CD4-positive, CD25-positive, alpha-beta regulatory T cell (primary cell): ENCODE measurements at regions not wholly inside any gene's neighbourhood (a gene's known extent, or its start where the extent isn't known, plus 50 kb on each side); places are given as distances from the start of the nearest gene placed in this dataset.

ENCODE experiments used
- ATAC-seq, 2 donors: fragments of 150-1000 bp; cut with Tn5 transposase; one replicate each; pipeline ENCODE4 v1.10.0; 2021; ENCODE audit warnings: low read depth in 2 of 2, moderate number of reproducible peaks in 2 of 2, moderate library complexity in 1 of 2
- DNase-seq, 3 donors: peaks; one replicate each; pipeline versions ENCODE4 v3.0.0 to v3.0.0-alpha.2; 2012 to 2022; ENCODE audit warnings: mixed read lengths in 1 of 3
- H3K27ac ChIP-seq: one replicate; pipeline ENCODE4 v1.7.0; 2013; ENCODE audit warnings: mild to moderate bottlenecking, low read length; ENCODE audit not compliant: insufficient read depth, poor library complexity, severe bottlenecking
- H3K27me3 ChIP-seq: one replicate; pipeline ENCODE4 v1.7.0; 2013; ENCODE audit warnings: low read length; ENCODE audit not compliant: control insufficient read depth, insufficient read depth
- H3K36me3 ChIP-seq: one replicate; pipeline ENCODE4 v1.7.0; 2013; ENCODE audit warnings: mild to moderate bottlenecking, low read length, moderate library complexity; ENCODE audit not compliant: control insufficient read depth, insufficient read depth
- H3K4me1 ChIP-seq: 2 replicates; pipeline ENCODE4 v1.7.0; 2013; ENCODE audit warnings: mild to moderate bottlenecking, low read length; ENCODE audit not compliant: insufficient read depth, control insufficient read depth, poor library complexity, severe bottlenecking
- H3K4me3 ChIP-seq: one replicate; pipeline ENCODE4 v1.7.0; 2013; ENCODE audit warnings: low read depth, mild to moderate bottlenecking, low read length, moderate library complexity
- H3K9me3 ChIP-seq, 2 experiments: 1 replicate in 1 of 2; 2 replicates in 1 of 2; pipeline ENCODE4 v1.7.0; 2013; ENCODE audit warnings: low read length in 2 of 2, mild to moderate bottlenecking in 1 of 2, moderate library complexity in 1 of 2; ENCODE audit not compliant: control insufficient read depth in 2 of 2
- H3K27ac Mint-ChIP-seq, 3 donors: one replicate each; pipeline ENCODE4 v1.8.0; 2020 to 2022; ENCODE audit warnings: mild to moderate bottlenecking in 3 of 3, mixed read lengths in 3 of 3, moderate library complexity in 2 of 3
- H3K27me3 Mint-ChIP-seq: one replicate; pipeline ENCODE4 v1.8.0; 2022; ENCODE audit warnings: mild to moderate bottlenecking, mixed read lengths
- H3K36me3 Mint-ChIP-seq: one replicate; pipeline ENCODE4 v1.8.0; 2020; ENCODE audit warnings: mixed read lengths
- H3K4me1 Mint-ChIP-seq, 4 donors: one replicate each; pipeline ENCODE4 v1.8.0; 2020 to 2022; ENCODE audit warnings: mixed read lengths in 4 of 4, mild to moderate bottlenecking in 1 of 4
- H3K4me3 Mint-ChIP-seq, 4 donors: one replicate each; pipeline ENCODE4 v1.8.0; 2020 to 2022; ENCODE audit warnings: mild to moderate bottlenecking in 4 of 4, mixed read lengths in 4 of 4, moderate library complexity in 3 of 4
- H3K9me3 Mint-ChIP-seq, 7 donors: one replicate each; pipeline ENCODE4 v1.8.0; 2020 to 2022; ENCODE audit warnings: mixed read lengths in 7 of 7, mild to moderate bottlenecking in 3 of 7, moderate library complexity in 2 of 7

DNA sequence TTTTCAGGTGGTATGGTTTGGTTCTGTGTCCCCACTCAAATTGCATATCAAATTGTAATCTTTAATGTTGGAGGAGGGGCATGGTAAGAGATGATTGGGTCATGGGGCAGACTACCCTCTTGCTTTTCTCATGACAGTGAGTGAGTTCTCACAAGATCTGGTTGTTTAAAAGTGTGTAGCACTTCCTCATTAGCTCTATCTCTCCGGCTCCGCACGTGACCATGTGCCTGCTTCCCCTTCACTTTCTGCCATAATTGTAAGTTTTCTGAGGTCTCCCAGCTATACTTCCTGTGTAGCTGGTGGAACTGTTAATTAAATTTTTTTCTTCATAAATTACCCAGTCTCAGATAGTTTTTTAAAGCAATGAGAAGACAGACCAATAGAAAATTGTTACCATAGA is 843.2 kb downstream of the AMY1C start:
- Histone ChIP-seq H3K27ac (no peak overlapping the region), H3K9me3 (no peaks in the 10 kb centered on the region), H3K27me3 (no peaks in the 10 kb centered on the region), H3K4me1 (no peaks in the 10 kb centered on the region), H3K36me3 (no peaks in the 10 kb centered on the region), H3K4me3 (no peak overlapping the region)
- H3K4me3 Mint-ChIP-seq: no peak overlapping the region
- H3K36me3 Mint-ChIP-seq: no peaks in the 10 kb centered on the region
- H3K27me3 Mint-ChIP-seq: no peaks in the 10 kb centered on the region
- peaks cover 0 to 21% (median 9%) of the 10 kb centered on the region in 7 donors for H3K9me3 Mint-ChIP-seq
- H3K4me1 Mint-ChIP-seq: no peaks in the 10 kb centered on the region
- DNase-seq (no peak), ATAC-seq (no peak)
- no peak overlapping the region for H3K27ac Mint-ChIP-seq

DNA sequence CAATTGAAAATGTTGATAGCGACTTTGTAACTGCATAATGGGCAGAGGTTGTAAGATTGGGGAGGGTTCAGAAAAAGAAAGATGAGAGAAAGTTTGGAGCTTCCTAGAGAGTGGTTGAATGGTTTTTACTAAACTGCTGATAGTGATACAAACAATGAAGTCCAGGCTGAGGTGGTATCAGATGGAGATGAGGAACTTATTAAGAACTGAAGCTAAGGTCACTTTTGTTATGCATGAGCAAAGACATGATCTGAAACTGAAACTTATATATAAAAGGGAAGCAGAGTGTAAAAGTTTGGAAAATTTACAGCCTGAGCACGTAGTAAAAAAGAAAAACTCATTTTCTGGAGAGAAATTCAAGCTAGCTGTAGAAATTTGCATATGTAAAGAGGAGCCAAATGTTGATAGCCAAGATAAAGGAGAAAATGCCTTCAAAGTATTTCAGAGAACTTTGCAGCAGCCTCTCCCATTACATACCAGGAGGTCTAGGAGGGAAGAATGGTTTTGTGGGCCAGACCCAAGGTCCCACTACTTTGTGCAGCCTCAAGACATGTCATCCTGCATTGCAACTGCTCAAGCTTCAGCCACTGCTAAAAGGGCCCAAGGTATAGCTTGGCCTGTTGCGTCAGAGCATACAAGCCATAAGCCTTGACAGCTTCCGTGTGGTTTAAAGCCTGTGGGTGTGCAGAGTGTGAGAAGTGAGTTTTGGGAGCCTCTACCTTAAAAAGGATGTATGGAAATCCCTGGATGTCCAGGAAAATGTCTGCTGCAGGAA is 843.9 kb downstream of the AMY1C start:
- no peaks in the 10 kb centered on the region for H3K9me3 ChIP-seq
- no peaks in the 10 kb centered on the region for H3K4me1 ChIP-seq
- DNase-seq: no peak
- H3K9me3 Mint-ChIP-seq: peaks cover 0 to 17% (median 9%) of the 10 kb centered on the region in 7 donors
- H3K36me3 ChIP-seq: no peaks in the 10 kb centered on the region
- H3K27ac ChIP-seq: no peak overlapping the region
- no peak overlapping the region for H3K4me3 ChIP-seq
- ATAC-seq: no peak
- H3K27me3 ChIP-seq: no peaks in the 10 kb centered on the region
- H3K4me3 Mint-ChIP-seq: no peak overlapping the region
- no peaks in the 10 kb centered on the region for H3K4me1 Mint-ChIP-seq
- H3K27ac Mint-ChIP-seq: no peak overlapping the region
- no peaks in the 10 kb centered on the region for H3K27me3 Mint-ChIP-seq
- no peaks in the 10 kb centered on the region for H3K36me3 Mint-ChIP-seq

DNA sequence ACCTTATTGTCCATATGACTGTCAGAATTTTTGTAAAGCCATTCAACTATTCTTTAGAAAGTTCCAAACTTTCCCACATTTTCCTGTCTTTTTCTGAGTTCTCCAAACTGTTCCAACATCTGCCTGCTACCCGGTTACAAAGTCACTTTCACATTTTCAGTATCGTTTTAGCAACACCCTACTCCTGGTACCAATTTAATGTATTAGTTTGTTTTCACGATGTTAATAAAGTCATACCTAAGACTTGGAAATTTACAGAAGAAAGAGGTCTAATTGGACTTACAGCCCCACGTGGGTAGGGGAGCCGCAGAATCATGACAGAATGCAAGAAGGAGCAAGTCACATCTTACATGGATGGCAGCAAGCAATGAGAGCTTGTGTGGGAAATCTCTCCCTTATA is 867.8 kb downstream of the AMY1C start:
- no peaks in the 10 kb centered on the region for H3K36me3 Mint-ChIP-seq
- H3K27me3 ChIP-seq: no peaks in the 10 kb centered on the region
- peaks cover 9 to 15% of the 10 kb centered on the region in 2 experiments for H3K9me3 ChIP-seq
- H3K9me3 Mint-ChIP-seq: peaks cover 0 to 48% (median 17%) of the 10 kb centered on the region in 7 donors
- no peaks in the 10 kb centered on the region for H3K4me1 ChIP-seq
- no peaks in the 10 kb centered on the region for H3K27me3 Mint-ChIP-seq
- H3K27ac ChIP-seq: no peak overlapping the region
- DNase-seq: no peak
- H3K4me3 Mint-ChIP-seq: no peak overlapping the region
- H3K4me1 Mint-ChIP-seq: no peaks in the 10 kb centered on the region
- H3K4me3 ChIP-seq: no peak overlapping the region
- no peak overlapping the region for H3K27ac Mint-ChIP-seq
- no peaks in the 10 kb centered on the region for H3K36me3 ChIP-seq
- no peak for ATAC-seq

DNA sequence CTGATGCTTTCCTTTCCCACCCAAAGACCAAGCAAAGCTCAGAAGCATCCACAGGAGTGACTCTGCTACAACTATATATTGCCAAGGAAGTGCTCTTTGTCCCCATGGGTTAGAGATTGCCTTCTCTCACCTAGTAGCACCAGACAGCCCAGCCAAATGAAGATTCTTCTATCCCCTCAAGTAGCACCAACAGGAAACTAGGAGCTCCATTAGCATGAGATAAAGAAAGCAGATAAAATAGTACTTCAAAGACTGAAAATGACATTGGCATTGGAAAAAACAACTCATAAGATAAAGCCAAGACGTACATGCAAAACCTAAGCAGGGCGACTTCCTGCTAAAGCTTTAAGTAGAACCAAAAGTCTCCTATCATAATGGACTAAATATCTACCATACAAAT is 871.5 kb downstream of the AMY1C start:
- peaks cover 0 to 41% (median 16%) of the 10 kb centered on the region in 7 donors for H3K9me3 Mint-ChIP-seq
- H3K4me3 Mint-ChIP-seq: no peak overlapping the region
- H3K36me3 Mint-ChIP-seq: no peaks in the 10 kb centered on the region
- Histone ChIP-seq H3K36me3 (no peaks in the 10 kb centered on the region), H3K27me3 (no peaks in the 10 kb centered on the region), H3K9me3 (peaks cover 9 to 15% of the 10 kb centered on the region in 2 experiments), H3K4me1 (no peaks in the 10 kb centered on the region), H3K27ac (no peak overlapping the region), H3K4me3 (no peak overlapping the region)
- H3K27me3 Mint-ChIP-seq: no peaks in the 10 kb centered on the region
- DNase-seq (no peak), ATAC-seq (no peak)
- H3K27ac Mint-ChIP-seq: no peak overlapping the region
- no peaks in the 10 kb centered on the region for H3K4me1 Mint-ChIP-seq

DNA sequence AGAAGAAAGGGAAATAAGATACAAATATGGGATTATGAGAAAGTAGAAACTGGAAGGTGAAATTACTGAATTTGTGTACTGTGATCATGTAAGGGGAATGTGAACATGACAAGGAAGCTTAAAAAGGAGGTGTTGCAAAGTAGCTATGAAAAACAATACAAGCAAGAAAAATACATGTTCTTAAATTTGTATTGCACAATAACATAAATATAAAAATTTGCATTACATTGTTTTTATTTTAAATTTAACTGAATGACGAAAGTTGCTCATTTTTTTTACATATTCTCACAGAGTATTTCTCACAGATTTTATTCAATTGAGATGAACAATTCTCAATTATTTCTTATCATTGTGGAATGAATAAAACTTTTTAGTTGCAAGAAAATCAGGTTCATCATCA is 874.8 kb downstream of the AMY1C start:
- H3K27ac ChIP-seq: no peak overlapping the region

DNA sequence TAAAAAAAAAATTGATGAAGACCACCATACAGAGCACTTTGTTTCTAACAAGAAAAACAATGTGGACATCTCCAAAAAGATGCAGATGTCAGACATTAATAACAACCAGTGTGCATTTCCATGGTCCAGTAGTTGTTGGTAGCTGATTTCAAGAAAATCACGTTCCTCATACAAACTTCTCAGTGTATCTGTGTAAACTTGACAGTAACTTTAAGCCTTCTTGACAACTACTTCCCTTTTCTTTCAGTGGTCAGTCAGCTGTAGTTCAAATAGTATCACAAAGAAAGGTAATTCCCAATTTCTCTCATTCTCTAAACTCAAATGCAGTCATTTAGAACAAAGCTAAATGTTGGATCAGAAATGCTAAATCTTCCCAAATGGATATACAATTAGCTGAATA is 879.9 kb downstream of the AMY1C start:
- no peak overlapping the region for H3K27ac Mint-ChIP-seq
- Histone ChIP-seq H3K27ac (no peak overlapping the region), H3K36me3 (no peaks in the 10 kb centered on the region), H3K27me3 (no peaks in the 10 kb centered on the region), H3K9me3 (no peaks in the 10 kb centered on the region), H3K4me1 (no peaks in the 10 kb centered on the region), H3K4me3 (no peak overlapping the region)
- ATAC-seq: no peak
- no peak overlapping the region for H3K4me3 Mint-ChIP-seq
- DNase-seq: no peak
- H3K36me3 Mint-ChIP-seq: no peaks in the 10 kb centered on the region
- H3K4me1 Mint-ChIP-seq: no peaks in the 10 kb centered on the region
- H3K9me3 Mint-ChIP-seq: peaks cover 0 to 22% (median 4%) of the 10 kb centered on the region in 7 donors
- H3K27me3 Mint-ChIP-seq: no peaks in the 10 kb centered on the region

More for the DNA sequence above, 874.8 kb downstream of the AMY1C start:
- no peaks in the 10 kb centered on the region for H3K4me1 ChIP-seq
- no peaks in the 10 kb centered on the region for H3K36me3 ChIP-seq
- Mint-ChIP-seq H3K4me1 (no peaks in the 10 kb centered on the region), H3K9me3 (peaks cover 0 to 31% (median 11%) of the 10 kb centered on the region in 7 donors), H3K27ac (no peak overlapping the region), H3K27me3 (no peaks in the 10 kb centered on the region), H3K36me3 (no peaks in the 10 kb centered on the region), H3K4me3 (no peak overlapping the region)
- peaks cover 1 to 8% of the 10 kb centered on the region in 2 experiments for H3K9me3 ChIP-seq
- no peak for ATAC-seq
- no peak overlapping the region for H3K4me3 ChIP-seq
- no peaks in the 10 kb centered on the region for H3K27me3 ChIP-seq
- DNase-seq: no peak

DNA sequence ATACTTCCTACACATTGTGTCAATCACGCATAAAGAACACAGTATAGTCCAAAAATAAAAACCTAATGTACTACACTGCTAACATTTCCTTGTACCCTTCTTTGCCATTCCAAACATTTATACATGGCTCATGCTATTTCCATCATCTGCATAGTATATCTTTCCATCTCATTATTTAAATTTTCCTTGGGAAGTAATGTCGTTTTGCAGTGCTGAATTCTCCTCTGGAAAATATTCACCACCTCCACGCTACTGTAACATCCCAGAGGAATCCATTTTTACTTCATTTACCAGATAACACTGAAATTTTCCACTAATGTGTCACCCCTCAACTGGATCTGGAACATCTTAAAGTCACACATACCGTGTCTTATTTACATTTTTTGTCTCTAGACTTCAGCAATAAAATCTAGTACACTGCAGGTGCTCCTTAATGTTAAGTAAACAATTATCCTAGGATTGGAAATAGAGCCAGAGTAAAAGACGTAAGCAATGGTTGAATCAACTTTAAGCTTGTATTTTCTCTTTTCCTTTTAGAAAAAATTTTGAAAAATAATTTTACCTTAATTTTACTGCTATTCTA is 881.0 kb downstream of the AMY1C start:
- no peak overlapping the region for H3K4me3 Mint-ChIP-seq
- H3K9me3 ChIP-seq: no peaks in the 10 kb centered on the region
- peaks cover 0 to 17% (median 4%) of the 10 kb centered on the region in 7 donors for H3K9me3 Mint-ChIP-seq
- DNase-seq (no peak), ATAC-seq (no peak)
- H3K4me3 ChIP-seq: no peak overlapping the region
- H3K4me1 ChIP-seq: no peaks in the 10 kb centered on the region
- H3K27ac ChIP-seq: no peak overlapping the region
- H3K27ac Mint-ChIP-seq: no peak overlapping the region
- no peaks in the 10 kb centered on the region for H3K36me3 ChIP-seq
- H3K4me1 Mint-ChIP-seq: no peaks in the 10 kb centered on the region
- H3K27me3 Mint-ChIP-seq: no peaks in the 10 kb centered on the region
- H3K27me3 ChIP-seq: no peaks in the 10 kb centered on the region
- no peaks in the 10 kb centered on the region for H3K36me3 Mint-ChIP-seq

DNA sequence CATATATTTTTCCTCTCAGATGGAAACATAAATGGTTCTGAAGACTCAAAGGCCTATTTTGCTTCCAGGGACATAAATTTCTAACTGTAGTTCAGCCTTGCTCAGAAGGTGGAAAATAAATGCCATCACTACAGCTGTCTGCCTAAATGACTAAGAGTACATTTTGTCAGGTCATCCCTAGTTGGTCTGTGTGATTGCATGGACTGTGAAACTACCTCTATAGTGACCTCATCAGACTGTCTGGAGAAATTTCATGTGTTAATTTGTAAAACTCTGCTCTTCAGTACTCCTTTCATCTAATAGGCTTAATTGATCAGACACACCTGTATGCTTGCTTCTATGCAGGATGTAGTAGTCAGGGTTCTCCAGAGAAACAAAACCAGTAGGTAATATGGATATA is 886.9 kb downstream of the AMY1C start:
- Mint-ChIP-seq H3K27me3 (no peaks in the 10 kb centered on the region), H3K36me3 (no peaks in the 10 kb centered on the region), H3K4me1 (no peaks in the 10 kb centered on the region), H3K4me3 (no peak overlapping the region), H3K27ac (no peak overlapping the region), H3K9me3 (peaks cover 0 to 14% (median 7%) of the 10 kb centered on the region in 7 donors)
- no peaks in the 10 kb centered on the region for H3K9me3 ChIP-seq
- no peak for DNase-seq
- no peaks in the 10 kb centered on the region for H3K27me3 ChIP-seq
- no peaks in the 10 kb centered on the region for H3K36me3 ChIP-seq
- no peaks in the 10 kb centered on the region for H3K4me1 ChIP-seq
- ATAC-seq: no peak
- no peak overlapping the region for H3K4me3 ChIP-seq
- H3K27ac ChIP-seq: no peak overlapping the region
